HL-60 (cell line): ENCODE measurements at regions not wholly inside any gene's neighbourhood (a gene's known extent, or its start where the extent isn't known, plus 50 kb on each side); places are given as distances from the start of the nearest gene placed in this dataset.

Experiments used
- CTCF ChIP-seq: IDR thresholded peaks from one replicate; pipeline ENCODE4 v1.5.1; 2011; ENCODE audit warnings: low read length, control low read depth, inconsistent platforms; ENCODE audit not compliant: insufficient read depth
- POLR2AphosphoS5 ChIP-seq: IDR thresholded peaks from 2 replicates; pipeline ENCODE4 v1.6.1; 2012; ENCODE audit warnings: low read depth

- TF ChIP-seq POLR2AphosphoS5 (no peak), CTCF (no peak)
Measured at GRCh38 chr6:142507065-142507464, 205.3 kb downstream of the ADGRG6 start.
